ENCODE measurements at regions not wholly inside any gene's neighbourhood (a gene's known extent, or its start where the extent isn't known, plus 50 kb on each side); places are given as distances from the start of the nearest gene placed in this dataset.

DNA sequence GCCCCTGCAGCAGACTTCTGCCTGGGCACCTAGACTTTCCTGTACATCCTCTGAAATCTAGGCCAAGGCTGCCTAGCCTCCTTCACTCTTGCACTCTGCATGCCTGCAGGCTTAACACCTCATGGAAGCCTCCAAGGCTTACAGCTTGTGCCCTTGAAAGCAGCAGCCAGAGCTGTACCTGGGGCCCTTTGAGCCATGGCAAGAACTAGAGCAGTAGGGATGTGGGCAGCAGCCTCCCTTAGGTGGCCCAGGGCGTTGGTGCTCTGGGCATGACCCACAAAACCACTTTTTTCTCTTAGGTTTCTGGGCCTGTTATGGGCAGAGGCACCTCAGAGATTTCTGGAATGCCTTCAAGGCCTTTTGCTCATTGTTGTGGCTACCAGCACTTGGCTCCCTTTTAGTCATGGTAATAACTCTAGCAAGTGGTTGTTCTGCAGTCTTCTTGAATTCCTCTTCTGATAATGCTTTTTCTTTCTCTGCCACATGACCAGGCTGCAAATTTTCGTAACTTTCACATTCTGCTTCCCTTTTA is 606.2 kb downstream of the TLE4 start:
- DNase-seq = no peak

DNA sequence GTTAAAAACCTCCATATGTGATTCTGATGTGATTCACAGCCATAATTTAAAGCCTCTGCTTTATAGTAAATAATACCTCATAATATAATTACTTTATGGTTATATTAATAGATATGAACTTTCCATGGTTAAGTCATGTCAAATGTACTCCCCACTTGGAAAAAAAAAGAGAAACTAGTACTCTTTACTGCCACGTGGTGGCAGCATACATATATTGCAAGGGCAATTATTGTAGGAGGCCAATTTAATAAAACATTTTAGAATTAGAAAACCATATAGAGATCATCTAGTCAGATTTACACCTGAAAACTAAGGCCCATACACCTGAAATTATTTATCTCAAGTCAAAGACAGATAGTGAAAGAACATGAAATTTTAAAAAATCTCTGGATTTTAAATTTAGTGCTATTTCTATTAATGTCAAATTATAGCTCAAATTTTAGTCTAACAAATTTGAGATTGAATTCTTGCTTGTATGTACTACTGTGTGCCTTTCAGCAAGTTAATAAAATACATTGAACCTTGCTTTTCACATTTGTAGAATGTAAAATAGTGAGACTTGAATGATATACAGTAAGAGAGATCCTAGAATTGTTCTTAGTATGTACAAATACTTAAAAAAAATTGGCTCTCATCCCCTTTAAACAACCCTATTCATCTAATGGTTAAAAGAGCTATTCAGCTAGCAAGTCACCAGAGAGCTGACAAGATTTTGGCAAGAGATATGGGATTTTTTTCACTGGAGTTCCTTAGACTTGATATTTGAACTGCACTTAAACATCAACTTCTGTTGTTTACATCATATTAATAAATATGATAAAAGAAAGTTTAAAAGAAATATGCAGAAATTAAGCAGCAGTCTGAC is 603.8 kb downstream of the TLE4 start:
- peak; percentile 58 for DNase-seq

GRCh38 chr9:80163889-80164288 is 592.1 kb downstream of the TLE4 start:
- no peak for DNase-seq

- peak; percentile 8 for DNase-seq
Observed at GRCh38 chr9:80158554-80159170, 586.9 kb downstream of the TLE4 start.

GRCh38 chr9:80158131-80158530 is 586.4 kb downstream of the TLE4 start:
- peak; percentile 45 for DNase-seq

- DNase-seq = peak; percentile 35
Observed at GRCh38 chr9:80157561-80157983, 585.8 kb downstream of the TLE4 start.

DNA sequence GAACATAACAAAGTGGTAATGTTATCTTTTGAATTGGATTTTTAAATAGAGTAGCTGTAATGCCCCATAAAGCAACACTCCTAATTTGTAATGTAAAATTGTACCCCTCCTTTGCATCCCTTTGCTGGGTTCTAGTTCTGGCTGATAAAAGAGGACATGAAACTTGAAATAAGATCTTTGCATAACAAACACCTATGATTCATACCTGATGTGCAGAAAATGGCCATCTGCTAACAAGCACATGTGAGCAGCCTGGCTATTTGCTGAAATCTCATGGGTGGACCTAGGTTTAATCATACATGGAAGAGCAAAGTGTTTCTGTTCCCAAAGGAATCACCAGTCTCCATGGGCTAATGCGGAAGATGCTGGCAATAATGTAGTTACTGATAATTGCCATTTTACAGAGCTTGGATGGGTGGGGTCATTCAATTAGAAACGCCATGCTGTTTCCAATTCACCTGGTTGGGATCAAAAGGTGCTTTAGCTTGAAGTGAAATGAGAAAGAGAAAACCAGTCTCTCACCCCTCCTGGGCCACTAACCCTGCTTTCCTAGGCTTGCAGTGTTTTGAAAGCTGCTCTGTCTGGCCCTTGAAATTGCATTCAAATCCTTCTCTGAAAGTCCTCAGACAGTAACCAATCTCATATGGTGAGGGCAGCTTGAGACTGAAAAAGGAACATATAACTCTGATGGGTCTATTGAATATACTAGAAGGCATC is 585.1 kb downstream of the TLE4 start:
- peak; percentile 51 for DNase-seq

DNA sequence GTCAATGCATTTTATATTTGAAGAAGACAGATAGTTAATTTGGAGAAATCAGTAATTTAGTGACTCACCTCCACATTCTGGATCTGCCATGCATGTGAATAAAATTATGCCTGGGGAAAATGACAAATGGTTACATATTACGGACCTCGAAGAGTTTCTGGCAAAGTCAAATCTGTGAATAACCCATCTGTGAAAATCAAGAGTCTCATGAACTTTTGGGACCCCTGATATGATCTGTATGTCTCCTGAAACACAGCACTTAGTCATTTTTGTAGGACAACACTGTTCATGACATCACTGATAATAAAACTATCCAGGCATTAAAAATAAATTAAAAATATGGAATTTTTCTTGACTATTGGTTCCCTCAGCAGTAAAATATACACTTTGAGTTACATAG is 584.5 kb downstream of the TLE4 start:
- no peak for DNase-seq

- peak; percentile 73 for DNase-seq
Observed at GRCh38 chr9:80147866-80148265, 576.1 kb downstream of the TLE4 start.

DNA sequence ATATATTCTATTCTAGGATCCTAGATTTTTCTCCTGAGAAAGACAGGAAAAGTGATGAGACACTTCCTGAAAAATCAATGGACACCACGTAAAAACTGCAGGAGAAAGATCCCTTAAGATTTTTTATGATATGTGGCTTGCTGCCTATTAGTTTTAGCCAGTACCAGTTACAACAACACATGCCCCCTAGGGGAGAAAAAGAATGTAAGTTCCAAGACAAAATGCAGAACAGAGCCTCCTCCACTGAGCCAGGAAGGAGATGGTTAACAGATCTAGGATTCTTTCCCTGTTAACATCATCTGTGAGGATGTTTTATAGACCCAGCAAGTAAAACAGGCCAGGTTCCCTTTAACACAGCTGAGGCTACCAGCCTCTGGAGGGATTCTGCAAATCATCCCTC is 574.7 kb downstream of the TLE4 start:
- peak; percentile 16 for DNase-seq

DNA sequence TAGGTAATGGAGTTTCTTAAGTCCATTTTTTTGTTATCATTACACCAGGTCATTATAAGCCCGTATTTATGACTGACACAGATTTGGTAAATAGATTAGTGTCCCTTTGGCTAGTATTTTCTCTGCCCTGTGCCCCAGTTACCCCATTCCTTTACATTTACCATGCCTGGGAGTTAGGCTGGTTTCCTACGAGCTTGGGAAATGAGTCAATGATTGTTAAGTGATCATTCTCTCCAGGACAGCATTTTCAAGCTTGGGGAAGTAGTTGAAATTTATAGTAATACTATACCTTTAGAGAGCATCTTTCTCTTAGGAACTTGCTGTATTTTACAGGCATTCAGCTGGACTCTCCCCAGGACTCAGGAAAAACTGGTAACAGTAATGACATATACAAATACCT is 573.1 kb downstream of the TLE4 start:
- no peak for DNase-seq

DNA sequence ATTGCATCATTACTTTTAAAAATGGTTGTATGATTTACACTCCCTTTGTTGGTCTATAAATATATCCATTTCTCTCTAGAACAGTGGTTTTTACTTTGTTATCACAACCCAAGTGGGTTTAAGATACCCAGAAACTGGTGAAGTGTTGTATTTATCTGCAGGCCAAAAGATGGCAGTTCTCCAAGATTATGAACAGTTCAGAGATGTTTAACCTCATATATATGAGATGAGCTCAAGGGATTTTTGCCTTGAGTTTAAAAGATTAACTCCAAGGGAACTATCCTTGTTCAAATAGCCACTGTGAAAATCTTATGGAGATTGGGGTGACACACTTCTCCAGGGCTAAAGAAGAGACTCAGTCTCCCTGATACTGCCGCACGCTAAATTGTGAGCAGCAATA is 572.6 kb downstream of the TLE4 start:
- no peak for DNase-seq

- DNase-seq = no peak
Observed at GRCh38 chr9:80143899-80144298, 572.1 kb downstream of the TLE4 start.

DNA sequence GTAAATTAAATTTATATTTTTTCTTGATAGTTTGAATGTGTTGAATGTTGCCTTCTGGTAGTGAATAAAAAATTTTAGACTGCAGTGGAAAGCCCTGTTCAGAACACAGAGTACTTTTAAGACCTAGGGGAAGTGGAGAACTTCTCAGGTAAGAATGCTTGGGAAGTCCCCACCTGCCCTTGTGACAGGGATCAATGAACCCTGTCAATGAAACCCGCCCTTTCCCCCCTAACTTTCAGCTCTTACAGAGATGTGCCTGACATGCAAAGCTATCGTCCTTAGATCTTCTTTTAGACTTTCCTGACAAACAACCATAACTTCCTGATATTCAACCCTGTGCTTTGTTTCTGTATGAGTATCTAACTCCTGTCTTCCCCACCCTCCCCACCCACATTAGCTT is 562.7 kb downstream of the TLE4 start:
- DNase-seq = no peak

GRCh38 chr9:80131627-80132026 is 559.9 kb downstream of the TLE4 start:
- no peak for DNase-seq

DNA sequence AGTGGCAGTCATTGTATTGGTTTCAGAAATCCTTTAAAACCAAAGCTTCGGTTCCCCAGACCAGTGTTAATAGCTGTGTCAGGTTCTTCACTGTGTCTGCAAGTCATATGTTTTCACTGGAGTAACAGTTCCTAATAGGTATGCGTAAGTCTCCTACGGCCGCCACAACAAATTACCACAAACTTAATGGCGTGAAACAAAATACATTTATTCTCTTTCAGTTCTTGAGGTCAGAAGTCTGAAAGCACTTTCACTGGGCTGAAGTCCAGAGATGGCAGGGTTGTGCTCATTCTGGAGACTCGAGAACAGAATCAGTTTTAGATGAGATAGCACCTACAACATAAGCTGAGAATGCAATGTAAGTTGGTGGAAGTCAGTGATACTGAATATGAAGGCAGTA is 556.2 kb downstream of the TLE4 start:
- no peak for DNase-seq

GRCh38 chr9:80125731-80126264 is 554.0 kb downstream of the TLE4 start:
- DNase-seq = no peak

GRCh38 chr9:80117031-80117430 is 545.3 kb downstream of the TLE4 start:
- no peak for DNase-seq

DNA sequence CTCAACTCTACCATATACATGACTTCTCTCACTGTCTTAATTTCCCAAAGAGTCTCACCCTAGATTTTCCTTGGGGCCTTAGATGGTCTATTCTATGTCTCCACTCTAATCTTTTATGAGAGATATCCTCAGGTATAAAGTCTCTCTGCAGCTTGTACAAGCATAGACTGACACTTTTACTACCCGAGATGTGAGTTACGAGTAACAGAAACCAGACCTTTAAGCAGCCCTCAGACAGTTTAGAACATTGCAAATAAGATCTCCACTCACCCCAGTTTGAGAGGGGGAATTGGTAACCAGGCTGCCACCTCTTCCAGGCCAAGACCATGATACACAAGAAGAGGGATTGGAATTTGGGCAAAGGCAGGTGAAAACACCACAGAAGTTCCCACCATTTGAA is 542.5 kb downstream of the TLE4 start:
- DNase-seq = no peak

- DNase-seq = no peak
Observed at GRCh38 chr9:80107931-80108660, 536.3 kb downstream of the TLE4 start.

GRCh38 chr9:80097476-80097875 is 525.7 kb downstream of the TLE4 start:
- DNase-seq = no peak

- no peak for DNase-seq
Observed at GRCh38 chr9:80094176-80094771, 522.5 kb downstream of the TLE4 start.
